ENCODE measurements at regions not wholly inside any gene's neighbourhood (a gene's known extent, or its start where the extent isn't known, plus 50 kb on each side); places are given as distances from the start of the nearest gene placed in this dataset.
A peak's percentile ranks its signal among the peaks of the same experiment; 100 is the strongest.
"Not testable (repeated sequence)": the region's sequence is repeated elsewhere in the genome, so short reads cannot be mapped to it uniquely, and the experiment has no call there.

DNA sequence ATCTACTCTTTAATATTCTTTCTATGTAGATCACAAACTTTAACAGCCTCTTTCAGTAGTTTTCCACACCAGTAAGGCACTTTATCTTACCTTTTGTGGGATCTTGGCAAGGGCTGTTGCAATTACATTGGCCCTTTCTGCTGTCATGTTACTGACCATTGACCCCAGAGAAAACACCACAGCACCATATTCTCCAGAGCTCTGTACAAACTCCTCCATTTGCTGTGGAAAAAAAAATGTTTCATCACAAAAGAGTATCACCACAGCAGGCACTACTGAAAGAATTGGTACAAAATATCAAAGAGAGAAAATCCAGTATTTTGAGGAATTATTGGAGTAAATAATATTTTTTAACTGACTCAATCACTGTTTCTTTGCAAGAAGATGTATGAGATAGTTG, 62.3 kb upstream of the UGT2A3 start:
- H3K27me3 ChIP-seq (ENCODE audit: insufficient read depth, low read length); H2BK20ac ChIP-seq (ENCODE audit: low read depth, low read length, poor library complexity, severe bottlenecking); H3K4me1 ChIP-seq (ENCODE audit: insufficient read depth, low read length); H3K27ac ChIP-seq (ENCODE audit: insufficient read length, low read depth, low read length); H3K4me2 ChIP-seq (ENCODE audit: insufficient read depth, insufficient read length, low read length); H3K4ac ChIP-seq (ENCODE audit: low read depth, low read length); H3K79me2 ChIP-seq (ENCODE audit: insufficient read depth, low read length); H3K9me3 ChIP-seq (ENCODE audit: control insufficient read depth, low read depth, low read length); H3K9me3 Mint-ChIP-seq; H2BK5ac ChIP-seq (ENCODE audit: insufficient read length, low read length); DNase-seq; H2BK15ac ChIP-seq (ENCODE audit: low read depth, low read length); H3K56ac ChIP-seq (ENCODE audit: insufficient read length, low read depth, low read length); H3K27ac Mint-ChIP-seq; H3K36me3 Mint-ChIP-seq (ENCODE audit: insufficient read depth in 1 of 3, low read depth in 3 of 3); H4K8ac ChIP-seq (replicated peaks; ENCODE audit: insufficient read length, low read depth, low read length); H2BK120ac ChIP-seq (ENCODE audit: low read depth, low read length, poor library complexity, severe bottlenecking); H4K5ac ChIP-seq (ENCODE audit: insufficient read length, low read depth, low read length); H3K79me1 ChIP-seq (ENCODE audit: insufficient read depth, low read depth, low read length, poor library complexity, severe bottlenecking); H3T11ph ChIP-seq (ENCODE audit: low read length); H3K18ac ChIP-seq (ENCODE audit: insufficient read length, low read depth, low read length); H4K20me1 ChIP-seq (ENCODE audit: control insufficient read depth, insufficient read depth, insufficient read length); H3K27me3 Mint-ChIP-seq (ENCODE audit: low read depth); H2BK12ac ChIP-seq (ENCODE audit: insufficient read length, low read depth, low read length); H3K14ac ChIP-seq (ENCODE audit: insufficient read depth, low read length); H3K9ac ChIP-seq (ENCODE audit: extremely low read depth, insufficient read length, low read length); H2AFZ ChIP-seq (ENCODE audit: low read length); H3K4me3 Mint-ChIP-seq; H2AK5ac ChIP-seq (ENCODE audit: insufficient read length, low read length); H3K23ac ChIP-seq (ENCODE audit: insufficient read length, low read depth, low read length); H3K23me2 ChIP-seq (ENCODE audit: insufficient read length, low read depth, low read length, poor library complexity, severe bottlenecking); H4K91ac ChIP-seq (ENCODE audit: insufficient read length, low read depth, low read length): not testable (repeated sequence)
- peaks cover 9 to 13% of the 10 kb centered on the region in 2 experiments for H3K4me1 Mint-ChIP-seq

- H2AFZ ChIP-seq (ENCODE audit: low read length); DNase-seq; H4K91ac ChIP-seq (ENCODE audit: insufficient read length, low read depth, low read length); H3K79me1 ChIP-seq (ENCODE audit: insufficient read depth, low read depth, low read length, poor library complexity, severe bottlenecking); H2AK5ac ChIP-seq (ENCODE audit: insufficient read length, low read length); H3K9ac ChIP-seq (ENCODE audit: extremely low read depth, insufficient read length, low read length); H2BK5ac ChIP-seq (ENCODE audit: insufficient read length, low read length); H3K4me1 ChIP-seq (ENCODE audit: insufficient read depth, low read length); H2BK12ac ChIP-seq (ENCODE audit: insufficient read length, low read depth, low read length); H2BK120ac ChIP-seq (ENCODE audit: low read depth, low read length, poor library complexity, severe bottlenecking); H4K8ac ChIP-seq (replicated peaks; ENCODE audit: insufficient read length, low read depth, low read length); H4K20me1 ChIP-seq (ENCODE audit: control insufficient read depth, insufficient read depth, insufficient read length); H3K23ac ChIP-seq (ENCODE audit: insufficient read length, low read depth, low read length); H3K4me3 Mint-ChIP-seq; H3K27me3 Mint-ChIP-seq (ENCODE audit: low read depth); H3K23me2 ChIP-seq (ENCODE audit: insufficient read length, low read depth, low read length, poor library complexity, severe bottlenecking); H3K18ac ChIP-seq (ENCODE audit: insufficient read length, low read depth, low read length); H4K5ac ChIP-seq (ENCODE audit: insufficient read length, low read depth, low read length); H3K4ac ChIP-seq (ENCODE audit: low read depth, low read length); H2BK15ac ChIP-seq (ENCODE audit: low read depth, low read length); H3K79me2 ChIP-seq (ENCODE audit: insufficient read depth, low read length); H3K14ac ChIP-seq (ENCODE audit: insufficient read depth, low read length); H3K9me3 ChIP-seq (ENCODE audit: control insufficient read depth, low read depth, low read length); H3K9me3 Mint-ChIP-seq; H3K4me2 ChIP-seq (ENCODE audit: insufficient read depth, insufficient read length, low read length); H3K27ac ChIP-seq (ENCODE audit: insufficient read length, low read depth, low read length); H3K36me3 Mint-ChIP-seq (ENCODE audit: insufficient read depth in 1 of 3, low read depth in 3 of 3); H3K56ac ChIP-seq (ENCODE audit: insufficient read length, low read depth, low read length); H3T11ph ChIP-seq (ENCODE audit: low read length); H2BK20ac ChIP-seq (ENCODE audit: low read depth, low read length, poor library complexity, severe bottlenecking); H3K27me3 ChIP-seq (ENCODE audit: insufficient read depth, low read length): not testable (repeated sequence)
- 0 out of 7 replicates have a peak overlapping the region, but pooled peaks of 1 of the 3 experiments have one; percentile 16 for H3K27ac Mint-ChIP-seq
- WGBS (ENCODE audit: extremely low coverage, insufficient read length, low lambda C conversion rate): no CpG with 5 or more reads among the region's 3 CpGs
- peaks cover 25 to 31% of the 10 kb centered on the region in 2 experiments for H3K4me1 Mint-ChIP-seq
Observed at GRCh38 chr4:69017986-69018385, 66.4 kb upstream of the UGT2A3 start.
